ENCODE measurements at regions not wholly inside any gene's neighbourhood (a gene's known extent, or its start where the extent isn't known, plus 50 kb on each side); places are given as distances from the start of the nearest gene placed in this dataset.
A peak's percentile ranks its signal among the peaks of the same experiment; 100 is the strongest.

DNA sequence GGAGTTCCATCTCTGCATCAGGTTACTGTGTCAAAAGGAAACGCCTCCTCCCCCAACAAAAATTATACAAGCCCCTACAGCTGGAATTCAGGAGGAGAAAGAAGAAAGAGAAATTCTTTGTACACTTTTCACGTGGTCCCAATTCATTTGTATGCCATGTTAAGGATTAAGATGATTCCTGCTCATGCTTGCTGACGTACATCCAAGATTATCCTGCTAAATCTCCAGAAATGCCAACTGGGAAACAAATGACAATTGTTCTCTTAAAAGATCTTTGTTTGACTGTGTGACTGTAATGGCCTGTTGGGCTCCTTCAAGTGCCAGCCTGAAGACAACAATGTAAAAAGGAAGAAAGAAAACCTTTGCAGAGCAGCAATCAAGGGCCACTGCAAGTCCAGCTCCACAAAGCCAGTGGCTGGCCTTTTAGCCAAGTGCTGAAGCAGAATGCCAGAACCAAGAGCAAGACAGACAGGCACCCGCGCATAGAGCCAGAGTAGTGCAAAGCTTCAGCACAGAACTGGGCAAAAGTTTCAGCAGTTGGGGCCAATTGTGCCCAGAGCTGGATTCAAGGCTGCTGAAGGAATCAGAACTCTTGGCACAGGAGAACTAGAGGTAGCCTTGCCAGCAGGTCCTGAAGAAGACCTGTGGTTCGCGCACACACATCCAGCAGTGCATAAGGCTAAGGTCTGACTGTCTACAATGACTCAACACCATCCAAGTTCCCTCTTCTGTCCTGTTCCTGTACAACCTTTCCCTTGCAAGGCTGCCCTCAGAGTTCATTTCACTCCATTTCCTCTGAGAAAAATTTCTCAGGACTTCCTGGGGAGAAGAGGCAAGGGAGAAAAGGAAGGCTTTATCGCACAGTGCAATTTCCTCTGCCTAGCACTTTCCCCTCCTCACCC, 209.7 kb upstream of the BMP4 start:
- ATAC-seq, result peak; percentile 55
- no peak for DNase-seq (ENCODE audit: low spot score)
- intact Hi-C loops (cut with DNase I), result loop anchor here (10.0 kb wide), 1 partner anchor 211 kb away; the partner anchor contains the start of gene BMP4

DNA sequence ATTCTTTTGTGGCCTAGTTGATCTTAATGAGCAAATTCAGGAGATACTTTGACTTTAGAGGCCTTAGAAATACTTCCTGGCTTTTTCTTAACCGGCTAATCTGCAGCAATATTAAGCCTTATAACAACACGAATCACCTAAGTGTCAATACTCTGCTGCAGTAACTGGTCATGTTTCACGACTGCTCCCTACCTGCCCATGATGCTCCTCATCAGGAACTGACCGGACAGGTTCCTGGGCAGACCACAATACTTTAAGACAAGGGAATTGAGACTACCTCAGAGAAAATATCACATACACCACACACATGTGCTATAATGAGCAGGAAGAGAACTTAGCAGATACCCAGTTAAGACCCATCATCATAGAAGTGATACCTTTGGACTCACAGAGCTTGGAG, 211.9 kb upstream of the BMP4 start:
- no peak for ATAC-seq
- intact Hi-C loops (cut with DNase I), result loop anchor here (10.0 kb wide), 1 partner anchor 214 kb away; the partner anchor contains the start of gene BMP4
- DNase-seq (ENCODE audit: low spot score), result no peak

DNA sequence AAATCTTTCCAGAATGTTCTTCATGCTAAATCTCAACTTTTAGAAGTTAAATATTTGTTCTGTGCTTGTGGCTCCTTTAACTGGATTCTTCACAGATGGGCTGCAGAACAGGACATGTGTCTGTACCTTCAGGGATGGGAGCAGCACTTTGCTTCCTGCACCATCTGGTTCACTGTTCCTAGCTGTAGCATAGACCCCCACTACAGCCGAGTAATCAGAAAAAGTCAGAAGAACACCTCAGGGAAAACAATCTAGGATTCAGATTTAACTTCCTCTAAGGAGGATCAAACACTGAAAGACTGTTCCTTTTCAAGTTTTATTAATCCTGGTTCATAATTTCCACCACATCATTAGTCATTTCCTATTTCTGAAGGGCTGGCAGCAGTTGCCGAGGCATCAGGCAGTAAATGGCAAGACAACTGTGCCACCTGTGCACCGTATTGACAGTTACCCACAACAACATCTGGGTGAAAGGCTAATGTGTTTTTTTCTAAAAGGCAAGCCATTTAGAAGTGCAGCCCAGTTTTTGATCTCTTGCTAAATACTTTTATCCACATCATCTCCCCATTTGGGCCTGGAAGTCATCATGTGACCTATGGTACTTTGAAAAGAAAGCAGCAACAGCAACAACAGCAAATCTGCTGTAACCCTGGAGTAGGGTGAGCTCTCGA, 212.8 kb upstream of the BMP4 start:
- intact Hi-C loops (cut with DNase I), result loop anchor here (10.0 kb wide), 1 partner anchor 215 kb away; the partner anchor contains the start of gene BMP4
- ATAC-seq (peak; percentile 72), DNase-seq (ENCODE audit: low spot score) (no peak)

DNA sequence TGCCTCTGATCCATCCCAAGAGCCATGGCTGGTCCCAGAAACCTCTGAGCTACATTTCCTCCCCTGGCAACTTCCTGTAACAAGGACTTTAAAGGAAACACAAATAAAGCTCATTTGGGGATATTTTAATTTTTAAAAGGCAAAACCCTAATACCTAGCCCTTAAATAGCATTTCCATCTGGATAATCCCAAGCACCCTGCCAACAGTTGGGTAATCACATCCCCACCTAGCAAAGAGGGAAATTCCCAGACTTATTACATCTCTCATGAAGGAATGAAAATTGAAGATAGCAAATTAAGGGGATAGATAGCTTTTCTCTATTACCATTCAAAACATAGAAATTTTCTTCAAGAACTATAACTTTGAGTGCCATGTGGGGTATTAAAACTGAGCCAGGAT, 213.7 kb upstream of the BMP4 start:
- intact Hi-C loops (cut with DNase I), result loop anchor here (10.0 kb wide), 1 partner anchor 636 kb away; no protein-coding TSS in a partner anchor

DNA sequence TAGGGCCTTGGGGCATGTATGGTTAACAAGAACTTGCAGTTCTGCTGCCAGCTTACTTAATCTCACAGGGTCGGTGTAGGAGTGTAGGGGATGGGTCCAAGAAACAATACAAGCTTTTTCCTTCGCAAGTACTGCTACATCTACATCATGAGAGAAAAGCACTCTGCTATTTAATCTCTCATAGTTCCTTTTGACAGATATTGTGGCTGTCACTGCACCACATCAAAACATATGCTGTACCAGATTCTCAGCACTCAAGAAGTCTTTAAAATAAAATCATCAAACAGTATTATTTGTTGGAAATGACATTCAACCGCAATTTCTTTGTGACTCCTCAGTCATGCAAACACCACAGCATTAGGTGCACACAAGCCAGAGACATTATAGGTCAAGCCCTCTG, 215.5 kb upstream of the BMP4 start:
- ATAC-seq (no peak), DNase-seq (ENCODE audit: low spot score) (no peak)
- intact Hi-C loops (cut with DNase I), result loop anchor here (10.0 kb wide), 1 partner anchor 637 kb away; no protein-coding TSS in a partner anchor

More for the DNA sequence above, 213.7 kb upstream of the BMP4 start:
- DNase-seq (ENCODE audit: low spot score) (no peak), ATAC-seq (peak; percentile 63)

DNA sequence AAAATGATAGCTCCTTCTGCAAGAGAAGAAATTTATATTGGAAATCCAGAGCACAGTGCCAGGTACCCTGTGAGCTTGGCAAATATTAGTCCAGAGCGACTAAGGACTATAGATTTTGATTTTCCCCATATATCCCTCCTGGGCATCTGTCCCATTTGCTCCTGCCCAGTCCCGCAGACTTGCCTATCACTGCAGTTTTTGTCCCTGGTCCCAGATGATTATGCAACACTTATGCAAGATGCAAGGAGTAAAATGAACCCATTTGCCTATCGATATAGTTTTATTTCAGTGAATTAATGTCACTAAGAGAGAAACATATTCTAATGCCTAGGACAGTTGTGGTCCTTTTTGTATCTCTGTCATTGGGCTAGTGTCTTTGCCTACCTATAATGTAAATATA, 215.9 kb upstream of the BMP4 start:
- intact Hi-C loops (cut with DNase I), result loop anchor here (10.0 kb wide), 1 partner anchor 638 kb away; no protein-coding TSS in a partner anchor
- ATAC-seq, result no peak
- DNase-seq (ENCODE audit: low spot score), result no peak

DNA sequence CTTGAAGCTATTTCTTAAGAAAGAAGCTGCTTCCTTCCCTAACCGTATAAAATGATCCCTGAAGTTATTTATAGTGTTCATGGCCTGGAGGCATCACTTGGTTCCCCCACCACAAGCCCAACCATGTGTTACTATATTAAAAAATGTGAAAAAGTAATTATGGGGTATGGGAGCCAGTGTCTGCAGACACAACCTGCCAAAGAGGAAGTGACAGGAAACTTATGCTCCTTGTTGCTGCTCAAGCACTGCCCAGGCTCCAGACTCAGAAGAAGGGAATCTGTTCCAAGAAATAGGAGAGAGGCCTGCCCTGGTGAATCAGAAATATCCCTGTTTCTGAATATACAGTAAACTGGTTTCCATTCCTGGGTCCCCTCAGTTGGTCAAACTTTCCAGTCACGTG, 217.2 kb upstream of the BMP4 start:
- intact Hi-C loops (cut with DNase I), result loop anchor here (10.0 kb wide), 1 partner anchor 639 kb away; no protein-coding TSS in a partner anchor
- DNase-seq (ENCODE audit: low spot score) (no peak), ATAC-seq (no peak)

DNA sequence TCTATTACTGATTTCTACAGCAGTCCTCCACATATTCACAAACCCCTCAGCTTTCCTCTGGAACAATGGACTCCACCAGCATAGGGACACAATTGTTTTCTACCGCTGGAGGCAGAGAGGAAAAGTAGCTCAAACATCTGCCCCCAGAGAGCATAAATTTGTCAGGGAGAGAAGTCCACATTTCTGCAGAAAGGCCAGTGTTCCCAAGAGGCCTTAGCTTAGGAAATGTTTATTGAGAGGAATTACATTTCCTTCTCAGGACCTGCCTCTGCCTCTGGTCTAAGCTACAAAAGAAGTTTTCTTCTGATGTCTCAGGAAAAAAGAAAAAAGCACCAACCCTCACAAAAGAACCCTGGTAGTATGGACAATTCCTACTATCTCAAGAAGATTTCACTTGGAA, 217.8 kb upstream of the BMP4 start:
- DNase-seq (ENCODE audit: low spot score), result no peak
- intact Hi-C loops (cut with DNase I), result loop anchor here (10.0 kb wide), 1 partner anchor 640 kb away; no protein-coding TSS in a partner anchor
- ATAC-seq, result no peak

DNA sequence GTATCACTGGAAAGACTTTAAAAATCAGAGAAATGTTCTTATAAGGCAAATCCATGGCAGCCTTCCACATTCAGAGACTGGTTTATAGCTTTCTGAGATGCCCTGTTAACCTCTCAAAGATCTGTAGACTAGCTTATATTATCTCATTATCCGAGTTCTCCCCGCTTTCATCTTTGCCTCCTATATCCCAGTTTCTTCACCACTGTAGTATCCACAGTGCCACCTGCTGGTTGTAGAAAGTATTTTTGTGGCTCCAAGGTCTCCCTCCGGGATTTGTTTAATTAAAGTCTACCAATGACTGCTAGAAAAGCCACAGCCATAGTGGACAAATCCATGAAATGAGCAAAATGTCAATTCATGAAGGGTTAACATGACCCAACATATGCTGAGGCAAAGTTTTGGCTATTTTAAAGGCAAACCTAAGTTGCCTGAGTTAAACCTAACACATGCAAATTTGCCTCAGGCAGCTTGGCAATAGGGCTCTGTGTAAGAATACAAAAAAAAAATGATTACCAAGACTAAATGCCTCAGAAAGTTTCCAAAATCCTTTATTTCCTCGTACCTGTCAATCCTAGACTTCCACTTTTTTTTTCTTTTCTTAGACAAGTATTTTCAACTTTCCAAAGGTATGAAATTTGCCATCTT, 218.8 kb upstream of the BMP4 start:
- ATAC-seq (peak; percentile 77), DNase-seq (ENCODE audit: low spot score) (peak; percentile 76)
- intact Hi-C loops (cut with DNase I), result loop anchor here (10.0 kb wide), 1 partner anchor 641 kb away; no protein-coding TSS in a partner anchor

DNA sequence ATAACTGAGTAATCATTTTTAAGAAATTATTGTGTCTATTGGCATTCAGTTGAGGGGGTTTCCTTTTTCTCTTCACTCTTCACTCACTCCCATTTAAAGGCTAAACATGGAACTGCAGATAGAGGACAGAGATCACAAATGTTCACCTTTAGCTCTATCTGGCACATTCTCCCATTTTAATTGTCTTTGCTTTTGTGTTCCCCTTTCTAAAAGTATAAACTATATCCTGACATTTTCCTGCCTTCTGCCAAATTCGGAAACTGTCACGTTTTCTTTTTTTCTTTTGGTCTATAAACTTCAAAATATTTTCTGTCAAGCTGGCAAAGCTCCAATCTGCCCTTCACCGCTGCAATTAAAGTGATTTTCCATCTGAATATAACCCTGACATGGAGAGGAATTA, 219.8 kb upstream of the CDKN3 start:
- DNase-seq (ENCODE audit: low spot score) (no peak), ATAC-seq (no peak)
- intact Hi-C loops (cut with DNase I), result loop anchor here (10.0 kb wide), 1 partner anchor 642 kb away; no protein-coding TSS in a partner anchor

DNA sequence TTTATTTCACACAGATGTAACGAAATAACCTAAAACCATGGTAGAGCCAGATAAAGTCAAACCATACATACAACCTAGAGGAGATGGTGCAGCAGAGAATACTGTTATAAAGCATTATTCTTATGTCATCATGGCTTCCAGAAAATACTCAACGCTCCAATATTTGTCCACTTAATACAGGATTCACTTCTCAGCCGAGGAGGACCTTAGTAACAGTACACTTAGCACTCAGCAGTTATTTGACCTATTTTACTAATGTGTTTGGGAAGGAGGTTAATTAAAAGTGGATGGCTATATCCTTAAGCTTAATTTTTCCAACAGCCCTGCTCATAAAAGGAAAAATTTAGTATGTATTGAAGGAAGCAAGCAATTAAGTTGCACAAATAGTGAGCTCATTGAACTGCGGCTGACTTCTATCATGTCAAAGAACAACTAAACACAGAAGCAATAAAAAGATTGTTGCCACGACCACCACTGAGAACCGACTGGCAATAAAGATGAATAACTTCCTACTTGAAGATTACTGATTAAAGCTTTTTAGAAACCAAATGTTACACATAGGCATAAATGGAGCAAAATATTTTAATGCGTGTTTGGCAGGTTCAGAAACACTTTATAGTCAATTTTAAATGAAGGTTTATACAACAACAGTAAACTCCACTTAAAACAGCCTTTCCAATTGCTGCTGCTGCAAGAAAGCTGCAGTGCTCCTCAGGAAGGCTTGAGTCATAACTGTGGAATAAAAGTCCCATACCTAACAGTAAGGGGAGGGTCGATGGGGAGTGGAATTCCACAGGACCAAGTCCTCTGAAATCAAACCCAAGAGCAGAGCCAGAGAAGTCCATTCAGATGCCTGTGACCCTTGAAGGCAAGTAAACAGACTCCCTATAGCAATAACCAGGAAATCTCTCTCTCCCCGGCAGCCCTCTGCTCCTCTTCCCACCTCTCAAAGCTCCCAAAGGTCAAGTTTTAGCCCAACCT, 218.9 kb upstream of the CDKN3 start:
- DNase-seq (ENCODE audit: low spot score) (no peak), ATAC-seq (no peak)
- intact Hi-C loops (cut with DNase I), result loop anchor here (10.0 kb wide), 1 partner anchor 643 kb away; no protein-coding TSS in a partner anchor

DNA sequence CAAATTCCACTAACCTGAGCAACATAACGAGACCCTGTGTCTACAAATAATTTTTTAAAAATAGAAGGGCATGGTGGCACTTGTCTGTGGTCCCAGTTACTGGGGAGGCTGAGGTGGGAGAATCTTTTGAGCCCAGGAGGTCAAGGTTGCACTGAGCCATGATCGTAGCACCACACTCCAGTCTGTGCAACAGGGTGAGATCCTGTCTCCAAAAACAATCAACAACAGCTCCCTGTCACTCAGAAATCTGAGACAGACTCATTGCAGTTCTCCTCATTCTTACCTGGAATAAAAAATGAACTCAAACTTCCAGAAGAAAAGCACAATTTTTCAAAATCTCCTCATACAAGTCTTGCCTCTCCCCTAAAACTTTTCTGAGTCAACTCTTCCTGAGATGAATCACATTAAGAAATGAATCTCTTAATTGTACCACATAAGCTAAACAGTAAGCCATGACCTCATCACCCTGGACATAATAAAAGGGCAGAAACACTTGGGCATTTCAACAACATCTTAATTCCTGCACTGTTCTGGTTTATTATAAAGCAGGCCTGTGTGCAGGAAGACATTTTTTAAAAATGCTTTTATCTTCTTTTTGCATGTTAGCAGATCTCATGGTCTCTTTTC, 214.3 kb upstream of the CDKN3 start:
- DNase-seq (ENCODE audit: low spot score) (no peak), ATAC-seq (no peak)

DNA sequence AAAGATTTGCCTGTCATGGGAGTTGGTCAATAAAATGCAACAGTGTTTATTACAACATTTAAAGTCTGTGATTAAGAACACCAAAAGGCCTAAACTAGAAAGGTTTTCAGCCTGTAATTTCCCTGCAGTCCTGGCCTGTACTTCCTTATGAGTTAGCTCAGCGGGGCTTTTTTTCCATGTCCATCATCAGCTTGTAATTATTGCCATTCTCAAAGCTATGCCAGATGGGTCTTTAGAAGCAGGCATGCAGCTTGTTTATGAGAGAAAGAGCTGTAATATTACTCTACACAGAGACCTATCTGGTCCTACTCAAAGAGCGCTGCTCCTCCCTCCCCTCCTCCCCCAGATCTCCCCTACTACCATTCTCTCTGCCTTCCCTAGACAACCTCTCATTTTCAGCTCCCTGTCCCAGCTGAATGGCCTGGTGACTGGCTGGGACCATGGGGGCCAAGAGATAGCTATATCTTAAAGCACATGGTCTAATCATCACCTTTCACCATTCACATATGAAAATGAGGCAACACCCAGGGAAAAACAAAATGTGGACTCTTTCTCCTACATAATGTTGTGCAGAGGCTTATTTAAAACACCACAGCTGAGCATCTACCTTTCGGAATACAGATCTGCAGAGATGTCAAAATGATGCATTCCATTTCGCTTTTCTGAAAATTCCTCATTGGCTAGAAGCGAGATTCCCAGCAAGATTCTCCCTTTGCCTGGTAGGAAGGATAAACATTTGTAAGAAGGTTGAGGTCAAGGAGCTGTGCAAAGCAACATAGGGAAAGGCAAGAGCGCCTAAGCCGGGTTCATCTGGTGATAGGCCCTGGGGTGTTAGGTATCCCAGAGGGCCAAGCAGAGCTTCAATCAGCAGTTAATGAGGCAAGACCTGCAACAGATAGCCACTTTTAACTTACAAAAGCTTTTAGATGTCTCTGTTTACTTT, 209.7 kb upstream of the CDKN3 start:
- ATAC-seq (no peak), DNase-seq (ENCODE audit: low spot score) (no peak)
- intact Hi-C loops (cut with DNase I), result no loop called here

More for the DNA sequence above, 214.3 kb upstream of the CDKN3 start:
- intact Hi-C loops (cut with DNase I), result no loop called here

DNA sequence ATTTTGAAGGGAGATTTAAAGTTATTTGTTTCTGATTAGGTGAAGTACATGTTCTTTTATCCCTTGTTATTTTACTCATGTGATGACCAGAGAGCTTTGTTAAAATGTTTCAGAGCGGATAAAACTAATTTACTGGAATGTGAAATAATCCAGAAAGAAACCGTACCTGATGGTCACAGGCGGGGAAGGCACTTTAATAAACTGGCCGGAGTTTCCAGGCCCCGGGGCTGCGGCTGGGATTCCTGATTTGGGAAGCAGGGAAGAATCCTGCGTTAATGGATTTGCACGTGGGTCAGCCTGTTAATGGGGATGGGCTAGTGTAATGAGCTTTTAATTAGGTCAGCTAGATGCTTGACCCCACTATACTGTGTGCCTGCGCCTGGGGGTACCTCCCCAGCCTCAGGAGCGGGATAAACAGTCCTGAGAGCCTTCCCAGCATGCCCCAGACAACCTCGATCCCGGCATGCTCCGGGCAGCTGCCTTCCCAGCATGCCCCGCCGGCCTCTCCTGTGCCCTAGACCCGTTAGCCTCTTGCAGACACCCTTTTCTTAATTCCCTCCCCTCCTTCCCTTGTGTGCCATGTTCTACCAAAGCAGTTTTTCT, 208.6 kb upstream of the CDKN3 start:
- DNase-seq (ENCODE audit: low spot score) (no peak), ATAC-seq (no peak)
- intact Hi-C loops (cut with DNase I), result no loop called here

DNA sequence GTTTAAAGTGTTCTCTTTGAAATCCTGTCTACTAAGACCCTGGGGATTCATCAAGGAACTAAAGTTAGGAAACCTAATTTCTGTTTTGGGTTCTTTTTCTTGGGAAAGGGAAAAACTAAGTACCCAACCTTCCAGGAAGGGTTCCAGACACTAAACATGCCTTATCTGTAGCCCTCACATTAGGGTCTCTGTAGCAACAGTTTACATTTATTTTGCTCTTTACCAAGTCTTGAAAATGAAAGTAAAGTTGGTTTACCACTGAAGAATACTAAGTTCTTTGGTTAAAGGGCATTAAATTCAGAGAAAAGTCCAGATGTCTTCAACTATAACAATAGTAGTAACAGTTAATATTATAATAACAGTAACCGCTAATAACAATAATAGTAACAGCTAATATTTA, 207.5 kb upstream of the CDKN3 start:
- no peak for DNase-seq (ENCODE audit: low spot score)
- no peak for ATAC-seq
- intact Hi-C loops (cut with DNase I), result no loop called here

DNA sequence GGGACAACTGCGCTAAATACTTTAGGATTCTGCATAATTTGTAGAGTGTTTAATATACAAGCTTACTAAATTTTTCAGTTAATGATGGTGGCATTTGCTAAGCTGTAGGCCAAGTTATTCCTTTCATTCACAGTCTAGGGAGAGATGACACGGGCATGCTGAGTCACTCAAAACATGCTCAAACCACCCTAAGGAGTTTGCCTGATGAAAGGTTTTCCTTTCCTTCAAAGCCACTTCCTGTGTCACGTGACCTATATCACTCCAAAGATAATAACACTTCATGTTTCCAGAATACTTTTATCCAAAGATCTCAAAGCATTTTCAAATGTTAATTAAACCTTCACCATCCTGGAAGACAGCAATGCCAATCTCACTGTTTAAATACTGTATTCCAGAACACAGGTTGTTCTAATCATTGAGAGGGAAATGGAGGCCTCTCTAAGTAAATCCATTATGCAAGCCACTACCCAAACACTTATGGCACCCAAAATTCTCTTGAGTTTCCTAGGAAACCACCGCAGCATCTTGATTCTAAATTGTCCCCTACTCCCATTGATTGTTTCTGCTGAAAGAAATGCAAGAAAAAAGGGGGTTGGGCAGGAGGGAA, 207.0 kb upstream of the CDKN3 start:
- peak; percentile 71 for ATAC-seq
- intact Hi-C loops (cut with DNase I), result no loop called here
- no peak for DNase-seq (ENCODE audit: low spot score)

All from sciatic nerve (tissue), 2 donors.